Smooth muscle cell (in vitro differentiated cells): ENCODE measurements at regions not wholly inside any gene's neighbourhood (a gene's known extent, or its start where the extent isn't known, plus 50 kb on each side); places are given as distances from the start of the nearest gene placed in this dataset.

Source experiments
- DNase-seq: peaks from one replicate; lab custom pipeline; 2025; ENCODE audit not compliant: unreplicated experiment; lab: John Stamatoyannopoulos, UW
- H2AFZ ChIP-seq: fragments of 200-600 bp; sonication (generic); 2 replicates; pipeline ENCODE4 v1.6.0; 2016; ENCODE audit warnings: antibody characterized with exemption, low read depth, mild to moderate bottlenecking
- H3F3A ChIP-seq: fragments of 200-600 bp; sonication (generic); 2 replicates; pipeline ENCODE4 v1.6.0; 2017; ENCODE audit warnings: antibody characterized with exemption, low read depth
- H3K27ac ChIP-seq: fragments of 200-600 bp; sonication (generic); 2 replicates; pipeline ENCODE4 v1.5.1; 2016; ENCODE audit warnings: low read depth, mild to moderate bottlenecking
- H3K27me3 ChIP-seq: fragments of 200-600 bp; sonication (generic); 2 replicates; pipeline ENCODE4 v1.6.1; 2016; ENCODE audit warnings: low read depth, mild to moderate bottlenecking
- H3K36me3 ChIP-seq: fragments of 200-600 bp; sonication (generic); 2 replicates; pipeline ENCODE4 v1.5.1; 2016; ENCODE audit warnings: low read depth
- H3K4me1 ChIP-seq: fragments of 200-600 bp; sonication (generic); 2 replicates; pipeline ENCODE4 v1.5.1; 2016; ENCODE audit warnings: low read depth
- H3K4me2 ChIP-seq: fragments of 200-600 bp; sonication (generic); 2 replicates; pipeline ENCODE4 v1.6.0; 2016; ENCODE audit warnings: mild to moderate bottlenecking
- H3K4me3 ChIP-seq: fragments of 200-600 bp; sonication (generic); 2 replicates; pipeline ENCODE4 v1.5.1; 2016; ENCODE audit warnings: mild to moderate bottlenecking
- H3K79me2 ChIP-seq: fragments of 200-600 bp; sonication (generic); 2 replicates; pipeline ENCODE4 v1.6.0; 2016; ENCODE audit warnings: low read depth, mild to moderate bottlenecking
- H3K9ac ChIP-seq: fragments of 200-600 bp; sonication (generic); 2 replicates; pipeline ENCODE4 v1.6.0; 2016; ENCODE audit warnings: low read depth
- H3K9me3 ChIP-seq: fragments of 200-600 bp; sonication (generic); replicated peaks from 2 replicates; pipeline ENCODE4 v1.5.1; 2016; ENCODE audit warnings: low read depth
- H4K20me1 ChIP-seq: fragments of 200-600 bp; sonication (generic); 2 replicates; pipeline ENCODE4 v1.6.0; 2016; ENCODE audit warnings: low read depth
- CTCF ChIP-seq: fragments of 200-600 bp; sonication (generic); IDR thresholded peaks from 2 replicates; pipeline ENCODE4 v1.5.1; 2017; ENCODE audit warnings: borderline replicate concordance, mild to moderate bottlenecking, antibody characterized with exemption; ENCODE audit not compliant: insufficient read depth, poor library complexity, severe bottlenecking
- WGBS: methylation state at CpG from one replicate; pipeline ENCODE4 v1.1.7; 2016; ENCODE audit warnings: low lambda C conversion rate; 5-methylcytosine and 5-hydroxymethylcytosine counted together

DNA sequence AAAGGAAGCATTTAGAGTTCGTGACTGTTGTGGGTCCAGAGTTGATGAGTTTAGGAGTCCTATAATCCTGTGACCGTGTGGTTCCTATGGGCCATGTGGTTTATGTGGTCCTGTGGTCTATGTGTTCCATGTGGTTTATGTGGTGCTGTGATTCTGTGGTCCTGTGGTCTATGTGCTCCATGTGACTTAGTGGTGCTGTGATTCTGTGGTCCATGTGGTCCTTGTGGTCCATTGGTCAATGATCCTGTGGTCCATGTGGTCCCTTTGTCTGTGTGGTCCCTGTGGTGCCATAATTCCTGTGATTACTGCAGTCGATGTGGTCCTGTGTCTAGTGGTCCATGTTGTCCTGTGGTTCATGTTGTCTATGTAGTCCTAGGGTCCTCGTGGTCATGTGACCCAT is 167.3 kb downstream of the TMEM18 start:
- no peak for TF ChIP-seq CTCF
- Histone ChIP-seq H3K27me3 (no peaks in the 10 kb centered on the region), H3K79me2 (no peaks in the 10 kb centered on the region), H3K9me3 (no peaks in the 10 kb centered on the region), H3K27ac (no peak overlapping the region), H3K4me1 (peaks cover 13% of the 10 kb centered on the region), H3K4me2 (no peak overlapping the region), H3K9ac (no peak overlapping the region), H4K20me1 (no peaks in the 10 kb centered on the region), H3F3A (no peaks in the 10 kb centered on the region), H3K4me3 (no peak overlapping the region), H3K36me3 (no peaks in the 10 kb centered on the region), H2AFZ (no peak overlapping the region)
- no peak for DNase-seq
- WGBS: 78% methylated on average over 4 of the region's 4 CpGs

GRCh38 chr2:508121-508520 is 169.1 kb downstream of the TMEM18 start:
- 80% methylated on average over 4 of the region's 4 CpGs for WGBS
- H3K9me3 ChIP-seq: no peaks in the 10 kb centered on the region
- no peaks in the 10 kb centered on the region for H3K36me3 ChIP-seq
- H3K4me3 ChIP-seq: no peak overlapping the region
- H3F3A ChIP-seq: no peaks in the 10 kb centered on the region
- no peaks in the 10 kb centered on the region for H3K27me3 ChIP-seq
- TF ChIP-seq CTCF: no peak
- peaks cover 3% of the 10 kb centered on the region for H3K4me1 ChIP-seq
- H4K20me1 ChIP-seq: no peaks in the 10 kb centered on the region
- no peak overlapping the region for H2AFZ ChIP-seq
- H3K79me2 ChIP-seq: no peaks in the 10 kb centered on the region
- DNase-seq: no peak
- H3K9ac ChIP-seq: no peak overlapping the region
- no peak overlapping the region for H3K27ac ChIP-seq
- H3K4me2 ChIP-seq: no peak overlapping the region

DNA sequence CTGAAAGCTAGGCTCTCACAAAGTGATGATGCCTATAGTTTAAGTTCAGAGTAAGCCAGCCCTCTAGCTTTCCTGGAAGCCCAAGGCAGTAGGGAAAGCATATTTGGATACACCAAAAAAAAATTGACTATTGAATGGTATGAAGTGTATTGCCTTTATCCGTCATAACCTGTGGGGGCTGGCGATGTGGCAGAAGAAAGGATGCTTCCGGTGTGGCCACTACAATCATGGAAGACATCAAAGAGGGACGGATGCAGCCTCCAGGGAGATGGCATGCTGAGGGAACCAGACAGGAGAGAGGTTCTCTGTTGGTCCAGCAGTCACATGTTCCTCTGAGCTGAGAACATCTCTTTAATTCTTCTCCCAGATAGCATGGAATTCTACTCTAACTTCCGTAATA is 170.3 kb downstream of the TMEM18 start:
- Histone ChIP-seq H2AFZ (no peak overlapping the region), H3K4me2 (no peak overlapping the region), H3K9ac (no peak overlapping the region), H3K9me3 (no peaks in the 10 kb centered on the region), H3K4me1 (peaks cover 3% of the 10 kb centered on the region), H3F3A (no peaks in the 10 kb centered on the region), H3K27me3 (no peaks in the 10 kb centered on the region), H4K20me1 (no peaks in the 10 kb centered on the region), H3K27ac (no peak overlapping the region), H3K79me2 (no peaks in the 10 kb centered on the region), H3K4me3 (no peak overlapping the region), H3K36me3 (no peaks in the 10 kb centered on the region)
- WGBS: 89% methylated on average over 5 of the region's 5 CpGs
- TF ChIP-seq CTCF: no peak
- DNase-seq: no peak

DNA sequence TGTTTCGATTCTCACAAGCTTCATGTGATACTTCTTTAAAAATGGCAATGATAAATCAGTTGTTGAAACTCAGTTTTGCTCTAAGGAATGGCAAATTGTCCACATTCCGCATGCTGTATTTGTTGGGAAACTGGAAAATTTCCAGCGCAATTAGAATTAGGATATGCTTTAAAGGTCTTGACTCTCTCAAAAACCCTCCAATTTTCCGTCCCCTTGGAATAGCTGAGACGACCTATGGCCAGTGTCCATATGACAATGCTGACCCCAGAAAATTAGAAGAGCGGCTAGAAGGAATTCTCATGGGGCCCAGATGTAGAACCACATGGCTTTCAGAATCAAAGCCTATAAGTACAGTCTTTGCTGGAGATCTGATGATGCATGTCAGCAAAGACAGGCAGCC is 170.8 kb downstream of the TMEM18 start:
- H3F3A ChIP-seq: no peaks in the 10 kb centered on the region
- H3K4me2 ChIP-seq: no peak overlapping the region
- WGBS: 67% methylated on average over 6 of the region's 6 CpGs
- peaks cover 3% of the 10 kb centered on the region for H3K4me1 ChIP-seq
- no peaks in the 10 kb centered on the region for H3K27me3 ChIP-seq
- H3K27ac ChIP-seq: no peak overlapping the region
- H2AFZ ChIP-seq: no peak overlapping the region
- H3K9ac ChIP-seq: no peak overlapping the region
- DNase-seq: no peak
- H3K9me3 ChIP-seq: no peaks in the 10 kb centered on the region
- no peaks in the 10 kb centered on the region for H3K36me3 ChIP-seq
- H3K79me2 ChIP-seq: no peaks in the 10 kb centered on the region
- no peaks in the 10 kb centered on the region for H4K20me1 ChIP-seq
- TF ChIP-seq CTCF: no peak
- H3K4me3 ChIP-seq: no peak overlapping the region
